ENCODE measurements at regions not wholly inside any gene's neighbourhood (a gene's known extent, or its start where the extent isn't known, plus 50 kb on each side); places are given as distances from the start of the nearest gene placed in this dataset.

- DNase-seq = no peak
Measured at GRCh38 chr5:38207343-38207742, 51.0 kb upstream of the EGFLAM start.

- DNase-seq = no peak
Measured at GRCh38 chr5:38202741-38203140, 55.6 kb upstream of the EGFLAM start.

- DNase-seq = no peak
Measured at GRCh38 chr5:38200872-38201557, 57.3 kb upstream of the EGFLAM start.

- no peak for DNase-seq
Measured at GRCh38 chr5:38197118-38197517, 61.2 kb upstream of the EGFLAM start.

- DNase-seq = peak; percentile 56
Measured at GRCh38 chr5:38193015-38193581, 65.3 kb upstream of the EGFLAM start.

GRCh38 chr5:38191693-38192092 is 66.7 kb upstream of the EGFLAM start:
- no peak for DNase-seq

- DNase-seq = no peak
Measured at GRCh38 chr5:38190111-38190510, 68.2 kb upstream of the EGFLAM start.

GRCh38 chr5:38189081-38189504 is 69.3 kb upstream of the EGFLAM start:
- DNase-seq = no peak

GRCh38 chr5:38188591-38188990 is 69.8 kb upstream of the EGFLAM start:
- DNase-seq = no peak

GRCh38 chr5:38187532-38187931 is 70.8 kb upstream of the EGFLAM start:
- DNase-seq = peak; percentile 19

GRCh38 chr5:38184627-38185026 is 73.7 kb upstream of the EGFLAM start:
- DNase-seq = no peak

GRCh38 chr5:38182991-38183390 is 75.4 kb upstream of the EGFLAM start:
- DNase-seq = no peak

- DNase-seq = no peak
Measured at GRCh38 chr5:38168029-38168428, 90.3 kb upstream of the EGFLAM start.

GRCh38 chr5:38167562-38167996 is 90.8 kb upstream of the EGFLAM start:
- DNase-seq = no peak

- DNase-seq = no peak
Measured at GRCh38 chr5:38166832-38167231, 91.5 kb upstream of the EGFLAM start.

- DNase-seq = no peak
Measured at GRCh38 chr5:38165435-38165834, 92.9 kb upstream of the EGFLAM start.

GRCh38 chr5:38164776-38165399 is 93.5 kb upstream of the EGFLAM start:
- no peak for DNase-seq

- no peak for DNase-seq
Measured at GRCh38 chr5:38163636-38164237, 94.6 kb upstream of the EGFLAM start.

- no peak for DNase-seq
Measured at GRCh38 chr5:38162625-38163024, 95.7 kb upstream of the EGFLAM start.

- no peak for DNase-seq
Measured at GRCh38 chr5:38157024-38157423, 101.3 kb upstream of the EGFLAM start.

- DNase-seq = no peak
Measured at GRCh38 chr5:38154615-38155204, 103.6 kb upstream of the EGFLAM start.

GRCh38 chr5:38151878-38152277 is 106.5 kb upstream of the EGFLAM start:
- DNase-seq = no peak

GRCh38 chr5:38149815-38150195 is 108.6 kb upstream of the EGFLAM start:
- DNase-seq = no peak
